AG08396 (cell line): ENCODE measurements at regions not wholly inside any gene's neighbourhood (a gene's known extent, or its start where the extent isn't known, plus 50 kb on each side); places are given as distances from the start of the nearest gene placed in this dataset.
"Not testable (repeated sequence)": the region's sequence is repeated elsewhere in the genome, so short reads cannot be mapped to it uniquely, and the experiment has no call there.

ENCODE experiments used
- DNase-seq: peaks from one replicate; pipeline ENCODE4 v3.0.0; 2012; ENCODE audit warnings: low spot score, mixed read lengths

DNA sequence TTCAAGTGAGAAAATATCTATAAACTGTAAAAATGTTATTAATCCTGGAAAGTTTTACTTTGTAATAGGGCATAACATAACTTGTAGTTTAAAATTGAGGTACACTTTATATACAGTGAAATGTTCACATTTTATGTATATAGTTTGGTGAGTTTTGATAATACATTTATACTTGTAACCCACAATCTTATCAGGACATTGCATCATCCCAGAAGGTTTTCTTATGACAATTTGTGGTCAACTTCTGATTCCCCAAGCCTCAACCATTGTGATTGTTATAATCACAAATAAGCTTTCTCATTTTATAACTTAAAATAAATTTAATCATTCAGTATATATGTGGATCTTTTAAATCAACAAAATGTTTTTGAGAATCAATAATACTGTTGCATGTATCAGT lies 151.1 kb downstream of the TFPI2 start:
- DNase-seq: no peak

- DNase-seq: no peak
Measured at GRCh38 chr7:93737953-93738352, 152.6 kb downstream of the TFPI2 start.

DNA sequence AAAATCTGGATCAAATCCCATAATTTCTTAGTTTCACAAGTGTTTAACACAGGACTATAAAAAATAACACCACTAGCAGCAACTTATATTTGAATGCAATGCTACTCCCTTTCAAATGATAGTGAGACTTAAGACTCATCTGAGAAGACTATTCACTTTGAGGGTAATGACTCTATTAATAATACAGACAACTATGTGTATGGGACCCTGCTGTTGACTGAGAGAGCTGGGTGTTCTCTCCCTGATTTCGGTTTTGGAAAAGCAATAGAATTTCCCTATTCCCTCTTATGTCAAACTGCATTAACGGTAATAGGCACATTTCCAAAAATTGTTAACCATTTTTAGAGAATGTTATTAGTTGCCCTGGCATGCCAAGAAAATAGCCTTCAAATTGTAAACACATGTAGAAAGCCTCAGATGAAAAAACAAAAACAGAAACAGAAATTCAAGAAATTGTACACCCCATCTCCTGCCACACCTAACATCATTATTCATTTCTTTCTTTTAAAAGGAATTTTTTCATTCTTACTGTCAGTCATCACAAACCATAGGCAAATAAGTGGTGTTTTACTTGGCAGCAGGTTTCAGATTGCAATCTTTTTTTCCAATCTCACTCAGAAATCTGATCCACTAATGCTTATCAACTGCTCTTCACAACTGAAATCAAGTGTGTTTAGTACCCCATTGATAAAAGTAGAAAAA lies 153.7 kb downstream of the TFPI2 start:
- DNase-seq: no peak

- DNase-seq: no peak
Measured at GRCh38 chr7:93728292-93728691, 153.8 kb upstream of the CALCR start.

DNA sequence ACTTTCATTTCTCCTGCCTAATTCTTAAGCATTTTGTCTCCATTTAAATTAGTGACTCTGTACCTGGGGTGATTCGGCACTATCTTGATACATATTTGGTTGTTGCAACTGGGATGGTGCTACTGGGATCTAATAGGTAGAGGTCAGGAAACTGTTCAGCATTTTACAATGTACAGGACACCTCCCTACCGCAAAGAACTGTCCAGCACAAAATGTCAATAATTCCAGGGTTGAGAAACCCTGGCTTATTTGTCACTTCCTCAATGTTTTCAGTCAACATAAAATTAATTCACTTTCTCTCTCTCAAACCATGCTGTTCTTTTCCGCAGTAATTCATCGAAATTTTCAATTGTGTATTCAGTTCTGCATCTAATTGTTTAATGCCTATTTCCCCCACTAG lies 151.4 kb upstream of the CALCR start:
- DNase-seq: no peak

DNA sequence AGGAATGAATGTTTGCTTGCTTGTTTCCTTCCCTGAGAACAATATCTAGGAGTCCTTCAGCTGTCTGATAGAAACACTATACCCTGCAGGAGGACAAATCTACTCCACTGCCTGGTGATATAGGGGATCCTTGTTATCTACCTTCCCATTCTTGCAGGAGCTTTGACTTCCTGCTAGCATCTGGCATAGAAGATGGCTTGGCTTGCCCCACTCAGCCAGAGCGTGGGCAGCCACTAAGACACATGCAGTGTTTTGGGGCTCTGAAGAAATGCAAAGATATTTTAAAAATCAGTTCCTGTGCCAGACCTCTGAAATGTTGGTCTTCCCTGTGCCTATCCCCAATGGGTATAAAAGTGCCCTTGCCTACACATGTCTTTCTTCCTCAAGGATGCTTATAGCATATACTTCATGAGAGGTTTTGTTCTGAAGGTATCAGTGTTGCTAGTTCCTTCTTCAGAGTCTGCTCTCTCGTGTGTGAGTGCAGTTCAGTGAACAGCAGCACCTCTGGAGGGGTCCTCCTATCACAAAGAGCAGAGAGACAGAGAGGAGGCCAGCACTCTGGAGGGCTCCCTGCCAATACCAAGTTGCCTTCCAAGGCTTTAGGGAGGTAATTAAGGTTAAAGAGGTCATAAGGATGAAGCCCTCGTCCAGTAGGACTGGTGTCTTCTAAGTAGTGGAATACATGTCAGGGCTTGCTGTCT lies 149.1 kb upstream of the CALCR start:
- DNase-seq: no peak

DNA sequence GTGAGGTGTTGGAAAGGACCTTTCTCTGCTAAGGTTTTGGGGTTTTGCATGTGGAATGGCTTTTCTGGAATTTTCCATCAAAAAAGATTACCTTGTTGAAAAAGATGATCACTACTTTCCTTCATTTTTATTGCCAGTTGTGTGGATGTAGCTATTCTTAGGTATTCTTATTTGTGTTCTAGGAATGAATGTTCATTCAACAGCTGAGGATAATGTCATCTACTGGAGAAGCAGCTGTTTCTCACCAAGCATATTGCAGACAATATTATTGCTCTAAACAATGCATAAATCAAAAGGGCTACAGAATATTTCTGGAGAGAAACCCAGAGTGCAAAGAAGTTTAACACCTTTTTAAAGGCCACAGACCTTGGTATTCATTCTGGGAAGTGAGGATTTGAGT lies 145.6 kb upstream of the CALCR start:
- DNase-seq: no peak

DNA sequence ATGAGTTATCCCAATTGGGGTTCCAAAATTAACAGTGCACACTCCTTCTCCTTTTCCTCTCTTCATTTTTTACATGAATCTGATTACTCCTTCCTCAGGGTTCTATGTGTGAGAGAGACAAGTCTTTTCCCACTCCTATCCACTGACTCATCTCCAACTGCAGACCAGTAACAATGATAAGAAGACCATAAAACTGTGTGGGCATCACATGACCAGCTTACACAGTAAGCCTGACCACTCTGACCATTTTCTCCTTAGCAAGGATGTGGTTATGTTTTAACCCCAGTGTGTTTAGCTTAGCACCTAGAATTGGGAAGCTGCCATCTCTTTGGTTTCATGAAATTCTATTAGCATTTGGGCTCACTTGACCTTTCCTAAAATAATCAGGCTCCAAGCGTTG lies 145.0 kb upstream of the CALCR start:
- no peak for DNase-seq

DNA sequence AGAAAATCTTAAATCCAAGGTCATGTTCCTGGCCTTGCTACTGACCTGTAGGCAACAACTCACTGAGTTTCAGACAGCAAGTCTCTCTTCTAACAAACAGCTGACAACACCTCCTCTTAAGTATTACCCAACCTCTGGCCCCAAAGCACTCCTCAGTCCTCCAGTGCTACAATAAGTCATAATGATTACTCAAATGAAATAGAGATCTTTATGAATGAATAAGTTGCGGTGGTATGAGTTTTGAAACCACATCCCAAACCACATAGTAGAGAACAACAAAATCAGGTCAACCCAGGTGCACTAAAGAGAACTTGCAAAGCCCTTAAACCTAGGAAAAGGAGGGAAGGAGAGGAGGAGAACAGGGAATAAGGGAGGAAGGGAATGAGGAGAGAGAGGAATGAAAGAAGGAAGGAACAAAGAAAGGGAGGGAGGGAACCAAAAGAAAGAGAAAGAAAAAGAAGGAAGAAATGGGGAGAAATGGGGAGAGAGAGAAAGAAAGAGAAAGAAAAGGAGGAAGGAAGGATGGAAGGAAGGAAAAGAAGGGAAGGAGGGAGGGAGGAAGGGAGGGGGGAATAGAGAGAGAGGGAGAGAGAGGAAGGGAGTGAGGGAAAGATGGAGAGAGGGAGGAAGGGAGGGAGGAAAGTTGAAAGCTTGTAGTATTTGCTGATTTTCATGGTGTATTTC lies 142.8 kb upstream of the CALCR start:
- no peak for DNase-seq

GRCh38 chr7:93715234-93715633 lies 140.7 kb upstream of the CALCR start:
- peak; percentile 25 for DNase-seq

DNA sequence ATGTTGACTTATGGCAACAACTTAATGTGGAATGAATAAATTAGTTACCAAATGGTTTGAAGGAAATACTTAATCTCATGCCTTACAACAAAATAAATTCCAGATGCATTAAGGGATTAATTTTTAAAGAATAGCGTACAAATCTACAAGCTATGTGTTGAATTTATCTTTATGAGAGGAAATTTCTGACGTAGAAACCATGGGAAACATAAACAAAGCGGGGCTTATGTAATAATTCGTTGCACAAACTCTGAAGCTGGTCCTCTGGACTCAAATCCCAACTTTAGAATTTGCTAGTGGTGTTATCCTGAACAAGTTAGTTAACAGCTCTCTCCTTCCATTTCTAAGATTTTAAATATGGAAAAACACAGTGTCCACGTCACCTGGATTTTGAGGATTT lies 137.4 kb upstream of the CALCR start:
- DNase-seq: no peak

- DNase-seq: not testable (repeated sequence)
Measured at GRCh38 chr7:93708255-93708654, 133.7 kb upstream of the CALCR start.

- no peak for DNase-seq
Measured at GRCh38 chr7:93707249-93707648, 132.7 kb upstream of the CALCR start.

DNA sequence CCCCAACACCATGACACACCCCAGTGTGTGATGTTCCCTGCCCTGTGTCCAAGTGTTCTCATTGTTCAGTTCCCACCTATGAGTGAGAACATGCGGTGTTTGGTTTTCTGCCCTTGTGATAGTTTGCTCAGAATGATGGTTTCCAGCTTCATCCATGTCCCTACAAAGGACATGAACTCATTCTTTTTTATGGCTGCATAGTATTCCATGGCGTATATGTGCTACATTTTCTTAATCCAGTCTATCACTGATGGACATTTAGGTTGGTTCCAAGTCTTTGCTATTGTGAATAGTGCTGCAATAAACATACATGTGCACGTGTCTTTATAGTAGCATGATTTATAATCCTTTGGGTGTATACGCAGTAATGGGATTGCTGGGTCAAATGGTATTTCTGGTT lies 131.6 kb upstream of the CALCR start:
- DNase-seq: not testable (repeated sequence)

DNA sequence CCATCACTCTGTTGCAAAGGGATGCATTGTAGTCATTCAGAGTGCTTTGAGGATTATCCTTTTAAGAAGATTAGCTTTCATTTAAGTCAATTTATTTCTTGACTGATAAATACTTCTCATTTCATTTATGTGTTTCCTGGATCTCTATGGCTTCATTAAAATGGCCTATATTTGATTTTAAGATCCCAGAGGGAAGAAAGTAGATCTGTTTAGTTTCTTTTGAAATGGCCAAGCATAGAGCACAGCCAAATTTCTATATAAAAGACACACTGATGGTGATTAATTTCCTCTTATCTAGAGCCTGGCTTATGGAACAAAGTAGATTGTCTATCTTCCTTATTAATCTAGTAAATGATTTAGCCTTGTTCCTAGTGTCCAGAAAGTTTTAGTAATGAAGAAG lies 129.7 kb upstream of the CALCR start:
- no peak for DNase-seq

GRCh38 chr7:93697901-93698300 lies 123.4 kb upstream of the CALCR start:
- DNase-seq: no peak

DNA sequence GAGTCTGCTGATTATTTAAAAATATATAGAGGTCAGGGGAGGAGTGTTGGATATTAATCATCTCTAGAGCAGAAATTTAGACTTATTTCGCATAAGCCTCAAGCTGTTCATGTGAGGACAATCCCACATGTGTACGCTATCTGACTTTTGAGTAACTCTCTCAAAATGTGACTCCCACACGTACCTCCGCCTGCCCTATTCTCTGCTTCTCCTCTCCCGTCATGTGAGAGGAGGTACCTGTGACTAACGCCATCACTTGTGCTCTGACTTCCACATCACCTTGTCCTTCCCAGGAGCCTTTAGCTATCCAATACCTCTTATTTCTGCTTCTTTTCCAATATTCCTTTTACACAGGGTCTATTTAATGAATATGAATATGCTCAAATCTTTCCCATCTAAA lies 119.3 kb upstream of the CALCR start:
- DNase-seq: no peak

DNA sequence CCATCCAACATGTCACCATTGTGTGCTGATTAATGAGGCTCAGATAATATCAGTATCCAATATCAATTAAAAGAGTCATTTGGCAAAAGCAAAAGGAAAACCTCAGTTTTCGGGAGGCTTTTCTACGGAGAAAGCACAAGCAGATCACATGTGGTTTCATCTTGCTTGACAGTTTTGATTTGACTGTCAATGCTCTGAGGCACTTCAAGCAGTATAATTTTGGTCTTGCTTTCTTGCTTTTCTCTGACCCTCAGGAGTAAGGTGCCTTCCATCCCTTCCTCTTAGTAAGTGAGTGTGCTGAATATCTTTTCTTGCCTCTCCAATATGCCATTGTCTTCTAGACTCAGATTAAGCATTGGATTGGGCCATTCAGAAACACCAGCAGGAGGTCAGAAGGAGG lies 115.5 kb upstream of the CALCR start:
- DNase-seq: no peak

DNA sequence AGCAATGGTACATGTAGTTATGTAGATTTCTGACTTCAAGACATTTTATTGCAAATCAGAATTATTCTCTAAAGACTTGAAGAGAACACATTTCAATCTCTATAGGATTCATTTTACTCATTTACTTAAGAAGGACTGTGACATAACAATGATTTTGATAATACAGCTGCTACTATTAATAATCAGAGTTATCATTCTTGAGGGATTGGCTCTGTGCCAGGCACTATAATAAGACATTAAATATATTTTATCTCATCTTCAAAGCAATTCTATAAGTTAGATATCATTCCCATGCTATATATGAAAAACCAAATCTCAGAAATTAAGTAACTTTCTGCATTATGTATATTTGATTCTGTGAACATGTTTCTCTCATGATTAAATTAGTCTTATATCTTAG lies 103.7 kb upstream of the CALCR start:
- DNase-seq: no peak

- no peak for DNase-seq
Measured at GRCh38 chr7:93663561-93664299, 89.2 kb upstream of the CALCR start.

DNA sequence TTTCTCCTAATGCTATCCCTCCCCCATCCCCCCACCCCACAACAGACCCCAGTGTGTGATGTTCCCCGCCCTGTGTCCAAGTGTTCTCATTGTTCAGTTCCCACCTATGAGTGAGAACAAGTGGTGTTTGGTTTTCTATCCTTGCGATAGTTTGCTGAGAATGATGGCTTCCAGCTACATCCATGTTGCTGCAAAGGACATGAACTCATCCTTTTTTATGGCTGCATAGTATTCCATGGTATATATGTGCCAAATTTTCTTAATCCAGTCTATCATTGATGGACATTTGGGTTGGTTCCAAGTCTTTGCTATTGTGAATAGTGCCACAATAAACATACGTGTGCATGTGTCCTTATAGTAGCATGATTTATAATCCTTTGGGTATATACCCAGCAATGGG lies 83.6 kb upstream of the CALCR start:
- DNase-seq: not testable (repeated sequence)

DNA sequence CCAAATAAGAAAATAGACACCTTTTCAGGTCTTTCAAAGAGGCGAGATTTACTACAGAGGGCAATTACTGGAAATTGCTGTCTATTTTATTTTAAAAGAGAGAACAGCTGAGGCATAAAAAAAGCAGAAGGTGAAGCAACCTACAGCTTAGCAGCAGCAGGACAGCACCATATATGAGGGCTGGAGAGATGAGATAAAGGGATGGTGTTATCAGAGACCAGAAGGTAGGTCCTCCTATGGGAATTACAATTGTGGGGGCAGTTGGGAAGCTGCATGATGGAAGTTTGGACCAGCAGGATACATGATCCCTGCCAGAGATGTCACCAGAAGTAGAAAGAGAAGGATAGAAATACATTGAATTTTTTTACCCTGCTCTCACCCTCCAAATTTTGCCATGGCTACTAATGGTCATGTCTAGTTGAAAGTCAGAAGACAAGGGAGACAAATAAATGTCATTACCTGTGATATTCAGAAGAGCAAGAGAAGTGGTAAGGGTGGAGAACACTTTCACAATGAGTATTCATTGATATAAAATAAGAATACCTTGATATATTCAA lies 77.2 kb upstream of the CALCR start:
- DNase-seq: no peak
